Renal cortical epithelial cell (primary cell): ENCODE measurements at regions not wholly inside any gene's neighbourhood (a gene's known extent, or its start where the extent isn't known, plus 50 kb on each side); places are given as distances from the start of the nearest gene placed in this dataset.

Experiments
- DNase-seq: peaks from one replicate; pipeline ENCODE4 v3.0.0-alpha.2; 2011; ENCODE audit warnings: low read depth

DNA sequence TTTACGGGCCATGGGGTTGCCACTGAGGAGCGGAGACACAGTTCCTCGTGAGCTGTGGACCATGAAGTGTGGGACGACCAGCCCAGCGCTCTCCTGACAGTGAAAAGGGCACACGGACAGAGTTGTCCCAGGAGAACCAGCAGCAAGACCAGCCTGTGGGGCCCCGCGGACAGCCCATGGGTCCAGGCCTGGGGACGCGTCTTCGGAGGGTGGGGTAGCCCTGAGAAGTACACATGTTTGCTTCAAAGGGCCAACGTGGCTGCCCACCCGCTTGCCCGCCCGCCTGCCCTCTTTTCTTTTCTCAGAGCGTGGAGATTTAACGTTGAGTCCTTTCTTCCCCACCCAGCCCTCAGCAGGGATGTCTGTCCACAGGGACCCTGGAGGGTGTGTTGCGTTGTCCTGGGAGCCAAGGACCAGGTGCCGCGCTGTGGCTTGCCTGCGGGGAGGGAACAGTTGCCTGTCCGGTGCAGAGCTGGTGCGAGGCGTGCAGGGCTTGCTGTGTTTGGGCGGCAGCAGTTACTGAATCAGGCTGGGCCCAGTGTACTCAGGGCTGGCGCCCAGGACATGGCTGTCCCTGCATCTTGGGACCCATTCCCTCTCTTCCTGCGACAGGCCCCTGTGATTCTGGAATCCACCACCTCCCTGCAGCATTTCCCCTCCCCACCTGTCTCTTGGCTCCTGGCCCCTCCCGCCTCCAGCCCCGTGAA lies 120.1 kb upstream of the HDAC4 start:
- no peak for DNase-seq

DNA sequence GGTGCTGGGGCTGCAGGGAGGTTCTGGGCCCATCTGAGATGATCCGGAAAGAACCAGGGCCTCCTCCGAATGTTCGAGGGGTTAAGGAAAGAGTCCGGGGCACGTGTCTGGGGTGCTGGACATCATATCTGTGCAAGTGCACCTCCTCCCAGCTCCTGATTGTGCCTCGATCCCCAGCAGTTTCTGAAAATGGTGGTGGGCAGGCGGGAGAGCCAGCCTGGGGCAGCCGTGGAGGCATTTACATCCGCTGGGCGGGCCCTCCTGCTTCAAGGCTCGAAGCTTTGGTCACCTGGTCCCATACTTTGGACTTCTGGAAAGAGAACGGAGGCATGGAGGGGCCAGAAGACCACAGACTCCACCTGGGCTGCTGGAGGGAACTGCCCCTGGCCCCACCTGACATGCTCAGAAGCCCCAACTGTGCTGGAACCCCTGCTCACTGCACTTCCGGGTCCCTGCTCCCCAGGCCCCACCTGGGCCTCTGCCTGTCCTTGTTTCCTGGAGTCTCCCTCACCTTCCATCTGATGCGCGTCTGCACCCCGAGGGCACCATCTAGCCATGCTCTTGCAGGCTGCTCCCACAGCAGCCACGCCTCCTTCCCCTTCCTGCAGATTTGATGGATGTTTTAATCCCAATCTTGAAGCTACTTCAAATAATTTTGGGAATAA lies 119.2 kb upstream of the HDAC4 start:
- no peak for DNase-seq

GRCh38 chr2:239519089-239519920 lies 118.5 kb upstream of the HDAC4 start:
- DNase-seq = no peak

DNA sequence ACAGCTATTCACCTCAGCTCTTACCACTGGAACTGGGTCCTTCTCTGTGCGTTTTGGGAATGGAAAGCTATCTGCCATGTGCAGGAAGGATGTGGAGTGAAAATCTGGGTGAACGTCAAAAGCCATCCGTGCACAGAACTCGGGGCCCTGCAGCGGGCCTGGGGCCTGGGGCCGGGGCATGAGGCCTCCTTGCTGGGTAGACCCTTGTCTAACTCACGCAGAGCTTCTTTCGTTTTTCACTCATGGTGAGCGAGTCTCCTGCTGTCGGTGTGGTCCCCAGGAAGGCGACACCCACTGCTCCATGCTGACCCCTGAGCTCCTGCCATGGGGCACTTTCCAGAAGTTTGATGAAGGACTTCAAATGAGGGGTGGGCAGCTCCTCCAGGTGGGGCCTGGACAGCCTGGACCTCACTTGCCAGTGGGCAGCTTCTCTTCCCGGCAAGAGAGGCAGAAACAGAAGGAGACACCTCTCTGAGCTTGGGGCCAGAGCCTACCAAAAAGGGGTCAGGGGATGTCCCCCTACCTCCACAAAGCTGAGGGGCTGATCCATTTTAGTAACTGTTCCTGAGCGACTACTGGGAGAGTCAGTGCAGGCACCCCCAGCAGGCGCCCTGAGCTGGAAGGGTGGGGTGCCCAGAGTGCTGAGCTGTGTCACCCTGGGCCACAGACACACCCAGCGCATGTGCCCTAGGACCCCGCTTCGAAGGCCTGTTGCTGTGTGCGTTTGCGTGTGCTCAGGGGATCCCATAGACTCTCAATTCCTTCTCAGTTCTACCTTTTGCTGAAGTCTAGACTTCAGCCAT lies 117.7 kb upstream of the HDAC4 start:
- no peak for DNase-seq

GRCh38 chr2:239517686-239518085 lies 116.9 kb upstream of the HDAC4 start:
- DNase-seq = no peak

DNA sequence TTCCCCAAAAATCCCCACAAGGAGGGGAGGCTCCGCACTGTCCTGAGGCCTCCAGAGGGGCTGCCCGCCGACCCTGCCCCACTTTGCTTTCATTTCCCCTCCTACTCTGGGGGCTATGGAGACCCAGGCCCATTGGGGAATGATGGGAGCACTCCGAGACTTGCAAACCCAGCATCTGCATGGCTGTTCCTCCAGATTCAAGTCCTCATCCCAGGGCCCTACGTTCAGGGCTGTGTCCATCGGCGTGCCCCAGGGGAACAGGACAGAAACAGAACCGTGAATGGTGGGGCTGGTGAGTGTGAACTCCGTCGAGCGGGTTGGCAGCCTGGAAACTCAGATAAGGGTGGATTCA lies 116.1 kb upstream of the HDAC4 start:
- no peak for DNase-seq

DNA sequence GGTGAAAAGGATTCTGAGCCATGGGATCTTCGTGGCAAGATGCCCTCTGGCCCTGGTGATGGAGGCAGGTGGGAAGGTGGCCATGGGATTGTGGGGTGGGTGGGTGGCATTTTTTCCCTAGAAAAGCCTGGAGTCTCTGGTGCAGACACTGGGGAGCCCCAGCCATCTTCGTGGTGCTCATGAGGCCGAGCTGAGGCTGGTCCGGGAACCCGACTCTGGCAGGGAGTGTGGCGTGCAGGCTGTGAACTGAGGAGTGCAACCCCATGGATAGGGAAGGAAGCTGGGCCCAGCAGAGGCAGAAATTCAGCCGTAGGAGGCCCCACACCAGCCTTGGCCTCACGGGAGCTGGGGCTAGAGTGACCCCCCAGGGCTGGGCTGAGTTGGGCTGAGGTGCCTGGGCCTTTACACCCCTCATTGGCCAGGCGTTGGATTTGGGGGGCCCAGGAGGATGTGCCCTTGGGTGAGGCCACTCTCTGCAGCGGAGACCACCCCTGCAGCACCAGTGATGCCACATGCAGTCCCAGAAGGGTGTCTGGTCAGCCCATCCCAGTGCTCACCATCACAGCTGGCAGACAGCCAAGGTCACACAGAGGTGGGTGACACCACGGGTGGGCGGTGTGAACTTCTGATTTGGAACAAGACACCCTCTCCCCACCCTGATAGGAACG lies 115.6 kb upstream of the HDAC4 start:
- DNase-seq = no peak

DNA sequence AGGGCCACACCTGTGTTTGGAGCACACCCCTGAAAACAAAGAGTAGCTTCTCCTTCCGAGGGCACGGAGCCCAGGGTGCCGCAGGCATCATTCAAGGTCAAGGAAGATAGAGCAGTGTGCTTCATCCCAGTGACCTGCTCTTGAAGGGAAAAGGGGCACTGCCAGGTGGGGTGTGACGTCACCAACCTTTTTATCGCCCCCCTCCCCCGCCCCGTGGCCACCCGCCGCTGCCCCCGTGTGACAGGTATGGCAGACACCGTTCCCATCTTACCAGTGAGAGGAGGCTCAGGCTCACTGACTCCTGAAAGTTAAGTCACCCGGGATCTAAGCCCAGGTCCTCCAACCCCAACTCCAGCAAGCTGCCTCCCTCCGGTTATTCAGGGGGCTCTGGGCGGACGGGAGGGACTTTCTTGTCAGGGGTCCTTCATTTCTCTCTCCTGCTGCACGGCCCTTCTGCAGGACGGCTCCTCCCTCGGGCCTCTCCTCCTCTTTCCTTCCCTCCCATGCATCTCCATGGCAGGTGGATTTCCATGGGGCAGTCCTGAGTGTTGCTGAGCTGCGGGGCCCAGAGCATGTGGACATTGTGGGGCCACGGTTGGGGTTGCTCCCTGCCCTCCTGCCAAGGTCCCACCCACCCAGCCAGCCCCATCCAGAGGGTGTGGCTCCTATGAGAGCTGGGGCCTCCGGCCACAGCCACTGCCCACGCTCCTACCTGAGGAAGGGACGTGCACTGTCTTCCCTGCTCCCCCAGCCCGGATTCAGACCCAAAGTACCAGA lies 114.1 kb upstream of the HDAC4 start:
- DNase-seq = no peak

GRCh38 chr2:239512054-239512453 lies 111.2 kb upstream of the HDAC4 start:
- no peak for DNase-seq

GRCh38 chr2:239509373-239510143 lies 108.7 kb upstream of the HDAC4 start:
- no peak for DNase-seq

DNA sequence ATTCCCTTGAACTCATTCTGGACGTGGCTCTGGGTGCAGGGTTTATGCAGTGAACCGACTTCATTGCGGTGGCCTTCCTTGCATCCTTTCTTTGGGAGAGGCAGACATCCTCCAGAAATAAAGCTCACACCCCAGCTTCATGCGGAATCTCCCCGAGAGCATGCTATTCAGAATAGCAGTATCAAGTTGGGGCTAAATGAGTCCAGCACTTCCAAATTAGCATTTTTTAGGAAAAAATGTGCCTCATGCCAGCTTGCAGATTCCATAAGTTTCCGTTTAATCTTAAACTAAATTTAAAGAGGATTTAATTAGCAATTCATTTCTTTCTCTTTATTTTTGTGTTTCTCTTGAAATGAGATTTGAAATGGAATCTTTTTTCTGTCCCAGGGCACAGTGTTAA lies 107.4 kb upstream of the HDAC4 start:
- no peak for DNase-seq

GRCh38 chr2:239507576-239508258 lies 106.9 kb upstream of the HDAC4 start:
- DNase-seq = no peak

DNA sequence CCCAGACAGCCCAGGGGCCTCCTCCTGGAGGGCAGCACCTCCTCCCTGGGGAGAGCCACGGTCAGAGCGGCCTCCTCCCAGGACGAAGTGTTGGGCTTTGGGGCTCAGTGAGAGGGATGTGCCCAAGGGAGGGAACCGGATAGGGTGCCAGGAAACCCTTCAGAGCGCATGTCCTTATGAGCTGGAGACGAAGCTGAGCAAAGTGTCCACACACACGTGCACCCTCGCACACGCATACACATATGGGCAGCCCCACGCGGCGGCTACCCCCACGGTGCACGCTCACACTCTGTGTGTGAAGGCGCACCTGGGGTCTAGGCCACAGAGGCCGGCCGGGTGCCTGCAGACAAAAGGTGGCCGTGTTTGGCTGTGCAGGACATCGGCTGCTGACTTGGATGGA lies 106.1 kb upstream of the HDAC4 start:
- DNase-seq = no peak

GRCh38 chr2:239506101-239506857 lies 105.5 kb upstream of the HDAC4 start:
- DNase-seq = no peak

- DNase-seq = no peak
Measured at GRCh38 chr2:239504643-239505235, 103.9 kb upstream of the HDAC4 start.

GRCh38 chr2:239502430-239503186 lies 101.8 kb upstream of the HDAC4 start:
- no peak for DNase-seq
